ENCODE measurements at regions not wholly inside any gene's neighbourhood (a gene's known extent, or its start where the extent isn't known, plus 50 kb on each side); places are given as distances from the start of the nearest gene placed in this dataset.

GRCh38 chr7:34567906-34568305, 90.1 kb upstream of the NPSR1 start:
- TF ChIP-seq POLR2A (IDR thresholded peaks at IDR 0.05; ENCODE audit: low read depth, low read length) = no peak
- no peak for TF ChIP-seq TAF1 (IDR thresholded peaks at IDR 0.05; ENCODE audit: borderline replicate concordance, low read depth, low read length)
- no peak for TF ChIP-seq POLR2AphosphoS5 (IDR thresholded peaks at IDR 0.05; ENCODE audit: low read depth, low read length)

All from GM12892 (cell line).